Mucosa of gallbladder (tissue), 1 donor: ENCODE measurements at regions not wholly inside any gene's neighbourhood (a gene's known extent, or its start where the extent isn't known, plus 50 kb on each side); places are given as distances from the start of the nearest gene placed in this dataset.
"Not testable (repeated sequence)": the region's sequence is repeated elsewhere in the genome, so short reads cannot be mapped to it uniquely, and the experiment has no call there.

Experiments used
- DNase-seq: peaks from one replicate; pipeline ENCODE4 v3.0.0-alpha.2; 2020; ENCODE audit warnings: low spot score
- donor health status: DM: no; HTN: no; CAD: no.

DNA sequence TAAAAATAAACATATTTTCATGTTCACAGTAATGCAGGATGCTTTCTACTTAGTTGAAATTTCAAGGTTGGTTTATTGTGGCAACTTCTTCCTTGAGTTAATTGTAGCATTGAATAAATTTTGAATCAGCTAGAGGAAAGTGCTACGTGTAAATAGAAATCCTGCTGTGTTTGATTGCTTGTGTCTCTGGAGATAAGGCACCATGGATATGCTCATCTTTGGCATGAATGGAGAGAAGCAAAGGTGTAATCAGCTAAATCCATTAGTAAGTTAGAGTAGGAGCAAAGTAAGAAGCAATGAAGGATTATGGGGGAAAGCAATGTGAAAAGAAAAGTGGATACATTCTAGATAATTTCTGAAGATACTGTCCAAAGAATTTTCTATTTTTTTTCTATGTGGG is 331.1 kb downstream of the PTPRC start:
- DNase-seq: no peak

DNA sequence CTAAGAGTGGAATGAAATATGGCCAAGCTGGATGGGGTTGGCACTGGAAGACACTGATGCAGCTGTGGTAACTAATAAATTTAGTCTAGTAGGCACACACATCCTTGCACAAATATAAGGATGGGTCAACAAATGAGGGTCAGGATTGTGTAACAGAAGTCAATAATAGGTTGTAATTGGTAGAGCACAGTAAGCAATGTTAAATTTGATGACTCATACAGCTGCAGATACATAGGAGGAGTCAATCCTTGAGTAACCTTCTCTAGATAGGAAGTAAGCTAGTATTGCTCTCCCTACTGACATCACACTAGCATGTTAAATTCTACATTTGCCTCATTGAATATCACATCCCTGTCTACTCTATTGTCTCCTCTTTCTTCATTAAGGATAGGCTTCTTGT is 332.1 kb downstream of the PTPRC start:
- no peak for DNase-seq

DNA sequence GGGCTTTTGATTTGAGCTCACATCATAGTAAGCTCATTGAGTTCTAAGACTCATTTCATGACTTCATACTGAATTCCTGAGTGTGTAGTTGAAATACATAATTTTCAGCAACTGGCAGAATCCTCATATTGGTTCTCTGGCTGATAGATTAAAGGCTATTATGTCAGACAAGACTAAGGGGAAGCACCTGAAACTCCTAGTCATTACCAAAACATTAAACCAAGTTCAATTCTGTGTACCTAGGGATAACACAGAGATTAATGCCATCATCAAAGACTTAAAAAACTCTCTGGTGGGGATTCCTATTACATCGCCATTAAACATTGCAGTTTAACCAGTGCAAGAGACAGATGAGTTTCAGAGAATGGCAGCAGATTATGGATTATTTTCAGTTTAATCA is 339.1 kb downstream of the PTPRC start:
- DNase-seq: no peak

DNA sequence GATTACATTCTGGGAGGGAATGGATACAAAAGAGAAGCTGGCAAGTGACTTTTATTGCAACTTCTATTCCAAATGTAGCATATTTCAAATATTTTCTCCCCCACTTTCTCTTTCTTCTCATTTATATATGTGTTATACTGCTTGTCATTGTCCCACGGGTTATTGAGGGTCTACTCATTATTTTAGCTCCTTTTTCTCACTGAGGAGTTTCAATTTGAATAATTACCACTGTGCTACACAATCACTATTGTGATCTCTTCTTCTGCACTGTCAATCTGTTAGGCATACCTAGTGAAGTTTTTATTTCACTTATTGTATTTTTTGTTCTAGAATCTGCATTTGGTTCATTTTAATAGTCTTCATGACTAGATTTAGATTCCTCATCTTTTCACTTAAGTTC is 339.7 kb downstream of the PTPRC start:
- no peak for DNase-seq

DNA sequence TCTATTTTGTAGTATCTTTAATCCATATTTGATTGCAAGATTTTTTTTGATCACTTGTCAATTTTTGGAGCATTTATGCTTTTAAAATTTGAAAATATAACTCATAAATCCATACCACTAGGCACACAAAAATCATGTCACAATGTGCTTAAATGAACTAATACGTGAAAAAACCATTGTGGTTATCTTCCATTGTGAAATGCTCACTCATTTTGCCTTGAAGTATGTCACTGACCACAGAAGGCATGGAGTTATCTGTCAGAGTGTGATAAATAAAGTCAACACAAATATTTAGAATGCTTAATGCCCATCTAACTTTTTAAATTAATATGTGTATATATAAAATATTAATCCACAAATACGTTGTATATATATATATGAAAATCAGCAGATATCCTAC is 347.2 kb downstream of the PTPRC start:
- no peak for DNase-seq

DNA sequence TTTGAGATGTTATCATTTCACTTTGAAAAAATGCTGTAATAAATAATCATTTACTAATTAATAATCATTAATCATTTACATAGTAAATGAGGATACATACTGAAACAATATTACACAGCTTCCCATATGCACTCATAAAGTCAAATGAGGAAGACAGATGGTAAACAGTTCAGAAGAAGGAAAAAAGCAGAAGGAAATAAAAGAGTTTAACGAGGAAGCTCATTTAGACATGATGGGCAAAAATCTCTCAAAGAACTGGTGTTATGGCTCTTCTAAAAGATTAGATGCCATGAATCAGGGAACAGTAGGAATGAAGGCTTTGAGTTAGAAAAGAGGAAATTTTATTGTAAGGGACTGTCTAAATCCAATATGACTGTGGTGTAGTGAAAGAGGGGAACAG is 347.6 kb downstream of the PTPRC start:
- no peak for DNase-seq

DNA sequence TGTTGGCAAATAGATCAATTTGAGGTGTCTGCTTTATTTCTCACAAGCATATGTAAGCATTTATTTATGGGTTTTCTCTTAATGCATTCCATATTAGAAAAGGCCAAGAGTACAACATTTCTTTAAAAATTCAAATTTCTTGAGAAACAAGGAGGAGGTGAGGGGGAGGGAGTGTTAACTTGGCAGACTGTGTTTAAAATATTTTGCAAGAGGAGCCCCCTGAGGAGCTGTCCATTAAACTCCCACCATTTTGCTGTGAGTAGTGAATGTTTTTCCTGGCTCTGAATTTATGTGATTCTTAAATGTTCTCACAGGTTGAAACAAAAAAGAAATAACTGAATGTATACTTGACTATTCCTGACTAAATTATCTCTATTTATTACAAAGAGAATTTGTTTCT is 363.8 kb downstream of the PTPRC start:
- no peak for DNase-seq

DNA sequence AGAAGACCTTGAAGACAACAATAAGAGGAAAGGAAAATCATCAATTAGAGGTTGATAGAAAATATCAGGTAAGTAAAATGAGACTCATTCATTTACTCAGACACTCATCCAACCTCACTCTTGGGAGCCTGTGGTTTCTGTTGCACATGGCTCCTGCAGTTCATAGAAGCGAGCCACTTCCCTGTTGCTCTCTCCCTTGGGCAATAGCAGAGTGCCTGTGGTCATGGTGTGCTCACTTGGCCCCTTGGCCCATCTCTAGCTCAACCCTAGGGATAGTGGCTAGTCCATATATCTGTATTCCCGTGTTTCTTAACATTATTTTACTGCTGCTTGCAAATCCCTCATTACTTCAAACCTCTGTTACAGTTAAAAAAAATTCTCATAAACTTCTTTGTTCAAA is 368.6 kb downstream of the PTPRC start:
- DNase-seq: no peak

DNA sequence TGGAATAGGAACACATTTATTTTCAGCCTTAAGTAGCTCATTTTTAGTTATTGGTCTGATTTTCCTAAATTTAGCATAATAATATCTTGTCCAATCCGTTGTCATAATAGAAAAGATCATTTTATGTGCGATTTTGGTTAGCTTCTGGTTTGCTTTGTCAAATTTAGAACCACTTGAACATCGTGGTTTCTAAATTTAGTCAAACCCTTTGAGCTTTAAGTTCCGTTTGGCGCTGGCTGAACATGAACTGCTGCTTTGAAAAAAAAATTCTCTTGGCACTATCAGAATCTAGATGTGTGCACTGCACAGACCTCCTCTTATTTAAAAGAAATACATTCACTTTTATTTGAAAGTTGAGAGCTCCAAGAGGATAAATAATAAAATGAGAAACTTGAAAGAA is 370.6 kb downstream of the PTPRC start:
- DNase-seq: no peak

DNA sequence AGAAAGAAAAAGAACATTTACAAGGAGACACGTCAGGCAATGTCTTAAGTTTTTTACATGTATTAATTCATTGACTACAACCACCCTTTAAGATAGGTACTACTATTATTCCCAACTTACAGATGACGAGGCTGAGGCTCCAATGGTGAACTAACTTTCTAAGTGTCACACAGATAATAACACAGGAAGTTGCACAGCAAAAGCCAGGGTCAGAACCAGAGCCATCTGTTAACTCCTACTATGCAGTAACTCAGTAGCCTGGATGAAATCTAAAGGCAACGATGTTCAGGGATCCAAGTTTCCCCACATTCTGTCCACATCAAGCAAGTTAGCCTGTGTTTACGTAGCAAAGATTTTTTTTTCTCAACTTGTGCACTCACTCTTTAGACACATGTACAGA is 371.7 kb downstream of the PTPRC start:
- DNase-seq: no peak

DNA sequence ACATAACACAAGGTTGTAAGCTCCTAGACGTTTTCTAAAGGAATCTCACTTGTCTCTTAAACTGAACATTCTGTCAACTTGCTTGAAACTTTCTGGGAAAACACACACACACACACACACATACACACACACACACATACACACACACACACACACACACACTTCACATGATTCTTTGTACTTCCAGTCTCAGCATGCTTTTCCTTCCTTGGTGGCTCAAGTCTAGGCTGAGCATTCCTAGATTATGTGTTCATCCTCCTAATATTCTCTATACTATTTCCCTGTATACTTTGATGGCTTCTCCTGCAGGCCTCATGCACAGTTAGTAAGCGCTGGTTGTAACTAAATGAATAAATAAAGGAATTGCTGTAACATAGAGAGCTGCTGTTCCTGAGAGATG is 372.1 kb downstream of the PTPRC start:
- DNase-seq: no peak

DNA sequence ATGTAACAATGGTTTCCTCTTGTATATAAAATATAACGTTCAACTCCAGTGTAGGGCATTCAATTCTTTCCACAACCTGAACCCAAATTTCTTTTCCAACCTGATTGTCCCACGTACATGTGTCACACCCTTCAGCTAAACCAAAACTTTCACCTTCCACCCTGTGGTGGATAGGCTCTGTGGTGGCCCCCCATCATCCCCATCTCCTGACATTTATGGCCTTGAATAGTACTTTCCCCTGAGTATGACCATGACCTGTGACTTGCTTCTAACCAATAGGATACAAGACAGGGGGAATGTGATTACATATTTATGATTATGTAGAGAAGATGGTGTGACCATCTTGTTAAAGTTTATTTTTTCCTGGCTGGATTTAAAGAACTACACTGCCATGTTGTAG is 377.0 kb downstream of the PTPRC start:
- DNase-seq: no peak

DNA sequence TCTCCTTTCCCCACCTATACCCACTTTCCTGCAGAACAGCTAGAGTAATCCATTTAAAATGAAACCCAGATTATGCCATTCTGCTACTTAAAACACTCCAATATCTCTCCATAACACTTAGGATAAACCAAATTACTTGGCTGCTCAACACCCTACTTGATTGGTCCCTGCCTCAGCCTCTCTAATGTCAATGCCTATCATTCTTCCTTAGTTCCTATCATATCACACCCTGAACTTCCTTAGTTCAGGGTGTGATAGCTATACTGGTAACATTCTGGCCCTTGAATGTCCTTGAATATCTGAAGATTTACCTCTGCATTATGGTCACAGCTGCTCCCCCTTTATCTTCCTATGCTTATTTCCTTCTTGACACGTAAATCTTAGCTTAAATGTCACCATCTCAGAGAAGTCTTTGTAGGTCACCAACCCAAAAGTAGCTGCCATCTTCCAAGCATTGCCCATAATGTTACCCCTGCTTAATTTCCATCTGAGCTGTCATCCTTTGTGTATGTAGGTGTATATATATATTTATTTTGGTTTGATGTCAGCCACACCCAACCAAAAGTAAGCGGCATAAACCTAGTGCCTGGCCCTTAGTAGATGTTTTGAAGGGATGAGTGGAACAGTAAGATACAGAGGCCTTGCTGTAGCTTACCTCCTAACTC is 379.8 kb downstream of the PTPRC start:
- no peak for DNase-seq

DNA sequence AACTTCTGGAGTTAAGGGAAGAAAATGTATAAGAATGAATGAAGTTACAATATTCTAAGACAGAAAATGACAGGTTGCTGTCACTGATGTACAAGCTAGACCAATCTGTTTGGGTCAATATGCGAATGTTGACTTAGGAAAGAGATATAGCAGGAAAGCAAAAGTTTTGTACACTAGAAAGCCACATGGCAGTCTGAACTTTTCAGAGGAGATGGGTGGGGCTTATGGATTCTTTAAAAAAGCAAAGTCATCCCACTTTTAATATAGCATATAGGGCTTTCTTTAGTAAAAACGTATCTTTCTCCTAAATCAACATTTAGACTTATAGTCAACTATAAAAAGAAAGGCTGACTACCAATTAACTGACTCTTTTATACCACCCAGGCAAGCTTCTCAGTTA is 381.2 kb downstream of the PTPRC start:
- no peak for DNase-seq

DNA sequence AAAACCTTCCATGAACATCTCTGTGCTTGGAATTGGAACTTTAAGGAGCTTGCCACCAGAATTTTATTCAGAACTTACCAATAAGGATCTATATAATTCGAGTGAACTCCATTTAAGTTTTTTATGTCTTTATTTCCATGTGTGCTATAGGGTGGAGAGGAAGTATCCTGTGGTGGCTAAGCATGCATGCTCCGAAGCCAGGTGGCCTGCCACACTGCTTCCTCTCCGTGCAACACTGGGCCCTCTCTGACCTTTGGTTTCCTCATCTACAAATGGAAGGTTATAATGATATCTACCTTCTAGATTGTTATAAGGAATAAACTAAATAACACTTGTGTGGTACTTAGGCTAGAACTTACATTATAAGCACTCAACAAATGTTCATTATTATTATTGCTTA is 382.1 kb downstream of the PTPRC start:
- no peak for DNase-seq

DNA sequence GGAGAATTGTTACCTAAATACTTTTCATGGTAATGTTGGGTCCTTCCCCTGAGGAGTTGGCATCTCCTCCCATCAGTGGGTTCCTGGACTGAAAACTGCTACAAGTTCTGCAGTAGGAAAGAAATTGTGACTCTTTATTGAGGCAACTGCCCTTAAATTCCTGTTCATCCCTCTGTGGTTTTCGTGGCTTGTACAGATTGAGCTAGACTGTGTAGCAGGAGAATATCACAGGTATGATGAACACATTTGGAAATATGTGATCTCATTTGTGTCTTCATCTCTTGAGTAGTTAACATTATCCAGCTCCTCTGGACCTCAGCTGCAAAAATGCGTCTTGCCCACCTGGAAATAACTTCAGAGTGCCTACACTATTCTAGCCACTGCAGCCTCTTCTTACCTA is 390.6 kb downstream of the PTPRC start:
- DNase-seq: no peak

DNA sequence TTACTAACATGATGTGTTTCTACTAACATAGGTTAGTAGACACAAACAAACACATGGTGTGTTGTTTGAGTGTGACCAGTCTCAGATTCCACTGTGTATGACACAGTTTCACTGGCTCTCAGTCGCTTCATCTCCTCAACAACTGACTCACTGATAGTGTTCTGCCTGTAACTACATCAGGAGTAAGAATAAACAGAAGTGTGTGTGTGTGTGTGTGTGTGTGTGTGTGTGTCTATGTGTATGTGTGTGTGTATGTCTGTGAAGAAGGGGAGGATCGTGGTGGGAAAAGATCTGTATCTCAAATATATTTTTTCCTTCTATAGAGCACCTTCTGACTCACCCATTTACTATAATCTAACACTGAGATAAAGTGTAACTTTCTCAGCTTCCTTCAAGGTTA is 391.0 kb downstream of the PTPRC start:
- DNase-seq: no peak

DNA sequence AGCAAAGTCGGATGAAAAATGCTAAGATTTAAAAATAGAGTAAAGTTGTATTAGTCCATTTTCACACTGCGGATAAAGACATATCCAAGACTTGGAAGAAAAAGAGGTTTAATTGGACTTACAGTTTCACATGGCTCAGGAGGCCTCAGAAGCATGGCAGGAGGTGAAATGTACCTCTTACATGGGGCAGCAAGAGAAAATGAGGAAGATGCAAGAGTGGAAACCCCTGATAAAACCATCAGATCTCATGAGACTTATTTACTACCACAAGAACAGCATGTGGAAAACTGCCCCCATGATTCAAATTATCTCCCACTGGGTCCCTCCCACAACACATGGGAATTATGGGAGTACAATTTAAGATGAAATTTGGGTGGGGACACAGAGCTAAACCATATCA is 391.7 kb downstream of the PTPRC start:
- not testable (repeated sequence) for DNase-seq

DNA sequence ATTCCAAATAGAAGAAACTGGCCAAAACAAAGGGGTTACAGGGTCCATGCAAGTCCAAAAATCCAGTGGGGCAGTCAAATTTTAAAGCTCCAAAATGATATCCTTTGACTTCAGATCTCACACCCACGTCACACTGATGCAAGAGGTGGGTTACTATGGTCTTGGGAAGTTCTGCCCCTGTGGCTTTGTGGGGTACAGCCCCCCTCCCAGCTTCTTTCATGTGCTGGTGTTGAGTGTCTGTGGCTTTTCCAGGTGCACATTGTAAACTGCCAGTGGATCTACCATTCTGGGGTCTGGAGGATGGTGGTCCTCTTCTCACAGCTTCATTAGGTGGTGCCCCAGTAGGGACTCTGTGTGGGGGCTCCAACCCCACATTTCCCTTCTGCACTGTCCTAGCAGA is 392.3 kb downstream of the PTPRC start:
- DNase-seq: not testable (repeated sequence)

DNA sequence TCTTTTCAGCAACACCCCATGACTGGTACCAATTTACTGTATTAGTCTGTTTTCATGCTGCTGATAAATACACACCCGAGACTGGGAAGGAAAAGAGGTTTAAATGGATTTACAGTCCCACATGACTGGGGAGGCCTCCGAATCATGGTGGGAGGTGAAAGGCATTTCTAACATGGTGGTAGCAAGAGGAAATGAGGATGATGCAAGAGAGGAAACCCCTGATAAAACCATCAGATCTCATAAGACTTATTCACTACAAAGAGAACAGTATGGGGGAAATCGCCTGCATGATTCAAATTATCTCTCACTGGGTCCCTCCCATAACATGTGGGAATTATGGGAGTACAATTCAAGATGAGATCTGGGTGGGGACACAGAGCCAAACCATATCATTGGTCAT is 393.6 kb downstream of the PTPRC start:
- DNase-seq: not testable (repeated sequence)

DNA sequence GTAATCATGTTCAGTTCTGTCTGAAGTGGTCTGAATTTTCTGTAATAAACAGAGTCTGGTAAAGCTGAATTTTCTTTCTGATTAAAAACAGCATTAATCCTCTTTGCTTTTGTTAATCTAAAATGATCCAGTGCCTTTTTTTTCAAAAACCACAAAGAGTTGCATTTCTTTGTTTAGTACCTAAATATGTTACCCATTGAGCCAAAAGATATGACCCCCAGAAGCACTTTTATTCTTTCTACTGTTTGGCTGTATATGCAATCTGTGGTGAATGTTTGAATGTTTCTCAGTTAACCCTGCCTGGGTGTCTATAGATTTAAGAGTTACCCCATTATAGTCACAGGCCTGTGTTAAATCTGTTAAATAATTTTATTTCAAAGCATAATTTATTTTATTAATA is 394.8 kb downstream of the PTPRC start:
- no peak for DNase-seq

DNA sequence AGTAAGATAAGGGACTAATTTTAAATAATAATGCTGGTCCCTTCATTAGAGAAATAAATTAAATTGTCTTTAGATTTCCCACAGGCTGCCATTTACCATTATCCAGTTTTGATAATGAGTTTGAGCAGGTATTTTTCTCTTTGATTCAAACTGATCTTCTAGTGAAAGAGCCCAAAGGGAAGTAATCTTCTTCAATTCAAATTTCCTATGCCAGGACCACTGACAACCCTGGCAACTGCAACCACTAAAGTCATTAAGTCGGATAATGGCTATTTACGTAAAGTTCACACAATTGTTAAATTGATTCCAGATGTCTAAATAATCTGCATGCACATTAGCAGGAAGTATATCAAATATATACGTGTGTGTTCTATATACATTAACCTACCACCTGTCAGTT is 399.3 kb downstream of the PTPRC start:
- DNase-seq: no peak

DNA sequence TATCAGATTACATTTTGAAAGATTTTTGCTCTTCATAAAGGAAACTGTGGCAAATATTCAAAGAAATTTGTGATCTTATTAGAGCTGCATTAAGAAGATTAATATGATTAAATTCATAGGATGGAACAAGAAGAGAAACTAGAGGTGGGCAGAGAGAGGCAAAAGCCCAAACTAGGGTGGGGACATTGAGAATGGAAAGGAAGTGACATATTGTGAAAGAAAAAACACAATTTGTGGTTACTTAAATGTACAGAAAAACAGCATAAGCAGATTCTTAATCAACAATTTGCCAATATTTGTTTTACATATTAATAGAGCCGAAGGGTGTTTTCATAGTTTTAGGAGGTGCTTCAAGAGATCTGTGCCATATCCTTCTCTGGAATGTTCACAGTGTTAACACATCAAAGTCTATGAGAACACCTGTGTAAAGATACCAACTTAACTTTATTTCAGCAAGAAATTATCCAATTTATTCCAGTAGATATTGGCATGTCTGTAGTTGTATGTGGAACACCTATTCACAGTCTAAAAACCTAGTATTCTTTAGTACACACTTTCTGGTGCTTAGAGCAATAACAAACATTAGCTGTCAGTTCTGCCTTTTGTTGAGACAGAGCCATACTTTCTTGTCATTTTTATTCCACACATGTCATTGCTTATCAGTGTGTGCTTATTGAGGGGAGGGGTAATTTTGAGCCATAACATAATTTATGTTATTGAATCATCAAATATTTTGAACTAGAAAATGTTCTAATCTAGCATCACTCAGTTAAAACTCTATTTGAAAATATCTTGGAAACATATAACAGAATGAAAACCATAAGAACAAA is 401.5 kb downstream of the PTPRC start:
- DNase-seq: no peak
